ENCODE measurements at regions not wholly inside any gene's neighbourhood (a gene's known extent, or its start where the extent isn't known, plus 50 kb on each side); places are given as distances from the start of the nearest gene placed in this dataset.

DNA sequence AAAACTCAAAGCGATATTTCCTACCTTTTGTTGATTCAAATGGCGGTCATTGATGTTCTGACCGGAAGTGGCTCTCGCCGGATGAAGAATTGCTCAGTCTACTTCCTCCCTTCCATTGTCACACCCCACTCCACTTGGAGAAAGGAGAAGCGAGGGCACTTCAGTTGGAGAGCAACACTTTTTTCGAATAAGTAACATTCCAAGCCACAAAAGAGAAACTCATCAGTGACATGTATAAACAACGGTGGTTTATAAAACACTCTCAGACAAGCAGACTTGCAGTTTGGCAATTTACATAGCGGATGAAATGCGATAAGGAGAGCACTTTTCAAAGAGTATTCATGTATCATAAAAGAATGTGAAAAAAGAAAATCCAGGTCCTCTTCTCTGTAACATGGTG lies 919.1 kb downstream of the MCTP2 start:
- no peak for FAIRE-seq
- WGBS, 2 experiments (ENCODE audit: extremely low coverage in 1 of 2, insufficient coverage in 1 of 2, insufficient read length in 1 of 2, insufficient replicate concordance in 2 of 2, low coverage in 1 of 2, low lambda C conversion rate in 2 of 2, missing lambda C conversion rate in 1 of 2), result 87% methylated on average over 10 of the region's 10 CpGs; no CpG with 5 or more reads in 1 of the 2 experiments
- TF ChIP-seq CTBP2 (IDR thresholded peaks at IDR 0.05; ENCODE audit: borderline replicate concordance, insufficient read depth, insufficient read length, low read length), result no peak
- no peak for TF ChIP-seq SUZ12 (IDR thresholded peaks at IDR 0.05; ENCODE audit: low read length)
- TF ChIP-seq MAFK (IDR thresholded peaks at IDR 0.05; ENCODE audit: low read depth, low read length), result no peak
- TF ChIP-seq HDAC2 (IDR thresholded peaks at IDR 0.05; ENCODE audit: borderline replicate concordance in 1 of 2, low read depth in 2 of 2, low read length in 2 of 2), result no peak
- TF ChIP-seq CREB1 (IDR thresholded peaks at IDR 0.05), result no peak
- no peak for TF ChIP-seq BRCA1 (IDR thresholded peaks at IDR 0.05; ENCODE audit: low read depth, low read length)
- H2BK5ac ChIP-seq (ENCODE audit: low read depth, low read length), result no peak overlapping the region
- no peak overlapping the region for H4K8ac ChIP-seq (ENCODE audit: extremely low read depth, insufficient read depth, low read length)
- no peak overlapping the region for H4K5ac ChIP-seq (ENCODE audit: insufficient read length, low read depth, low read length)
- POLR2A ChIA-PET (ENCODE audit: partially characterized antibody), result no interaction called here
- H3K14ac ChIP-seq (ENCODE audit: insufficient read length), result no peak overlapping the region
- H3K9me3 ChIP-seq (ENCODE audit: insufficient read depth in 2 of 2, low read depth in 1 of 2, low read length in 1 of 2), result peaks cover 0 to 4% of the 10 kb centered on the region in 2 experiments; a peak in 1 of 4 replicates
- H3K4me2 ChIP-seq (ENCODE audit: insufficient read depth in 1 of 2, low read depth in 2 of 2, low read length in 2 of 2), result no peak overlapping the region
- H3K4ac ChIP-seq (replicated peaks; ENCODE audit: insufficient read length, low read depth, low read length), result no peak overlapping the region
- no peak overlapping the region for H4K91ac ChIP-seq (replicated peaks; ENCODE audit: insufficient read length, low read length)
- no peak overlapping the region for H3K18ac ChIP-seq (ENCODE audit: extremely low read depth, low read length)
- no peaks in the 10 kb centered on the region for H4K20me1 ChIP-seq (replicated peaks in 1 of 2; ENCODE audit: control insufficient read depth in 1 of 2, insufficient read depth in 2 of 2, low read length in 2 of 2)
- no peak overlapping the region for H2BK120ac ChIP-seq (replicated peaks; ENCODE audit: low read depth, low read length)
- no peak for DNase-seq (ENCODE audit: low read depth in 1 of 2, low spot score in 2 of 2)
- H3K79me2 ChIP-seq (ENCODE audit: control insufficient read depth in 1 of 2, insufficient read depth in 2 of 2, low read length in 2 of 2), result no peaks in the 10 kb centered on the region
- H2BK15ac ChIP-seq (ENCODE audit: low read length), result no peak overlapping the region
- H3K23me2 ChIP-seq (ENCODE audit: low read depth, low read length), result no peaks in the 10 kb centered on the region
- CTCF ChIA-PET (ENCODE audit: partially characterized antibody), result no interaction called here
- no peak overlapping the region for H3K4me3 ChIP-seq (ENCODE audit: extremely low read depth in 1 of 4, insufficient read depth in 2 of 4, low read depth in 3 of 4, low read length in 4 of 4)
- no peak overlapping the region for H2AFZ ChIP-seq (ENCODE audit: low read length)
- H3K4me1 ChIP-seq (replicated peaks in 1 of 4; ENCODE audit: control insufficient read depth in 3 of 4, insufficient read depth in 4 of 4, low read length in 3 of 4), result no peaks in the 10 kb centered on the region
- no peaks in the 10 kb centered on the region for H3K79me1 ChIP-seq (ENCODE audit: low read depth, low read length)
- no peaks in the 10 kb centered on the region for H3K36me3 ChIP-seq (ENCODE audit: control insufficient read depth in 2 of 4, insufficient read depth in 4 of 4, low read length in 3 of 4)
- no peak overlapping the region for H2BK20ac ChIP-seq (ENCODE audit: low read length)
- no peak overlapping the region for H3K9ac ChIP-seq (replicated peaks in 1 of 4; ENCODE audit: extremely low read depth in 1 of 4, low read depth in 3 of 4, low read length in 3 of 4)
- H3K23ac ChIP-seq (ENCODE audit: insufficient read length), result no peak overlapping the region
- no peaks in the 10 kb centered on the region for H3K27me3 ChIP-seq (replicated peaks in 1 of 4; ENCODE audit: control insufficient read depth in 3 of 4, extremely low read depth in 1 of 4, insufficient read depth in 3 of 4, low read length in 3 of 4)
- no peak overlapping the region for H3K27ac ChIP-seq (ENCODE audit: low read depth, low read length)
- H3K56ac ChIP-seq (replicated peaks; ENCODE audit: insufficient read length, low read depth, low read length), result no peak overlapping the region
- H2AK5ac ChIP-seq (ENCODE audit: low read depth, low read length), result no peak overlapping the region
- no peak overlapping the region for H2BK12ac ChIP-seq (ENCODE audit: low read depth, low read length)

Measured in H1 (cell line).